GM21529 (cell line): ENCODE measurements at regions not wholly inside any gene's neighbourhood (a gene's known extent, or its start where the extent isn't known, plus 50 kb on each side); places are given as distances from the start of the nearest gene placed in this dataset.

ENCODE experiments used
- ATAC-seq: cut with Tn5 transposase; IDR thresholded peaks from one replicate; pipeline ENCODE4 v1.9.1; 2021; ENCODE audit not compliant: unreplicated experiment

DNA sequence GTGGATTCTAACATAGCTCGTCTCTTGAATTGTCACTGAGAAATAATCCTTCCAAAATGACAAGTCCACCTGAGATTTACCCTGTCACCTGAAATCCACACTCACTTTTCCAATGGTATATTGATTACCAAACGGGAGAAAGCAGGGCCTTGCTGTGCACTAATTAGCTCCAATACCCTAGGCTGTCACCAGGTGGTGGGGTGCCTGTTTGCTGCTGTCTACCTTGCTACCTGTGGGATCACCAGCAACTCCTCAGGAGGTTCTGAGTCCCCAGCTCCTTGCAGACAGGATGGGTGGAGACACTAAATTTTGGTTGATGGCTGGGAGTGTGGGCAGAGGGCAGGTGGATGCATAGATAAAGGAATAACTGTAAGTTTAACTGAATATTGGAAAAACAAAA, 237.2 kb upstream of the ZNF32 start:
- no peak for ATAC-seq

DNA sequence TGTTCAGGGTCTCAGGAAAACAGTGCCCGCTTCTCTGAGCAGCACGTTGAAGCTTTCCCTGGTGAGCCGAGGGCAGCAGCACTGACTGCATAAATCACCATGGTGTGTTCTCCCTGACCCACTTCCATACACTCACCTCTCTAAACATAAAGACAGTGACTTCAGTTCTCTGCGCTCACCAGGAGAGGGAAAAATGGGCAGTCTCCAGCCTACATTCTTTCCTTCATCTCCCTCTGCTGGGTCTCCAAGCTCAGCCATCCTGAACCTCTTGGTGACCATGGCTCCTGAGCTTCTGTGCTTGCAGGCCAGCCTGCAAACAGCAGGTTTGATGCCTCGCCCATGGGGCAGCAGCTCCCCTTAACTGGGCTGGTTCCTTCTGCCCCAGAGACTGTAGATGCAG, 236.6 kb upstream of the ZNF32 start:
- ATAC-seq, result no peak

GRCh38 chr10:43884501-43885105, 235.9 kb upstream of the ZNF32 start:
- no peak for ATAC-seq

GRCh38 chr10:43882711-43883110, 234.0 kb upstream of the ZNF32 start:
- ATAC-seq, result no peak

- no peak for ATAC-seq
Observed at GRCh38 chr10:43881657-43882056, 233.0 kb upstream of the ZNF32 start.

DNA sequence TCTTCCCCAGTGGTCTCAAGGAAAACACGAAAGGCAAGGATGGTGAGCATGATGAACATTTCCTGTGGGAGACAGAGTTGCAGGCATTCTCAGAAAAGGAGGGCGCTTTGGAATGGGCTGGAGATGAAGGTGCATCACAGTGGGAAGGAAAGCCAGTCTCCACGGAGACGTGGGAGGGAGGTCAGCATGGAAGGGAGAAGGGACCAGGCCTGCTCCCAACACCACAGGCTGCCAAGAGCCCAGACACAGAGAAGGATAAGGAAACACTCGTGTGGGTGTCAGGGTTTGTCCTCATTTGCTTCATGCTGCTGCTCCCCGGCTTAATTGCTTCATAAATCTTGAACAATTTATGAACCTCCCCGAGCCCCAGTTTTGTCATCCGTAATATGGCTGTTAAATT, 231.5 kb upstream of the ZNF32 start:
- no peak for ATAC-seq

- no peak for ATAC-seq
Observed at GRCh38 chr10:43879742-43880141, 231.1 kb upstream of the ZNF32 start.

- no peak for ATAC-seq
Observed at GRCh38 chr10:43879162-43879561, 230.5 kb upstream of the ZNF32 start.

DNA sequence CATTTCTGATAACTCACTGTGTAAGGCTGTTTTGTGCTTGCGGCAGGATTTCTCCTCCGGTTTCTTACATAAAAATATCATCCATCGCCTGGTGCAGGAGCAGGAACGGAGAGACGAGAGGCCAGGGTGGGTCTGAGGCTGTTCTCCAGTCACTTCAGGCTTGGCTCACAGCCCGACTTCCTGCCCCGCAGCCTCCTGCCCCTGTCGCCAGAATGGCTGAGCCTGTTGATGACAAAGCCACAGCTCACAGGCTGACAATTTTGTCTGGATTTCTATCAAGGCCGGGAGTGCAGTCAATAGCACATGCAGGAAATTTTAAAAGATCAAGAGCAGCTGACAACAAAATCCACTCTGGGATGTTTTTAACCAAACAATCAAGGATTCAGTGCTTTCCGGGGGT, 229.7 kb upstream of the ZNF32 start:
- ATAC-seq, result no peak

DNA sequence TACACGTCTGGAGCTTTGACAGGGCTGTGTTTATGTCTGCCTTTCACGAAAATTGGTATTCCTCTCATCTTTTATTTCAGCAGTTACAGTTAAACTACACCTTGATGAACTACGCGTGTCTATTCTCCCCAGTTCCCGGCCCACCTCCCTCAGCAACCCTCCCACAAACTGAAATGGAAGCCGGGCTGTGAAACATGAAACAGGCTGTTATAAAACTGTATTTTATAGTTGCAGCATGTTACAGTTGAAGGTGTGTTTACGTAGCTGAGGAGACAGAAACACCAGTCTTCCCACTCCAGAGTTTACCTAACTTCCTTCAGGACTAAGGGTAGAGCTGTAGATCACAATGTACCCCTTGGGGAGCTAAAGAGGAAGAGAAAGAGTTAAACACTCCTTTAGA, 228.3 kb upstream of the ZNF32 start:
- ATAC-seq, result no peak

- ATAC-seq, result no peak
Observed at GRCh38 chr10:43874984-43875383, 226.3 kb upstream of the ZNF32 start.

DNA sequence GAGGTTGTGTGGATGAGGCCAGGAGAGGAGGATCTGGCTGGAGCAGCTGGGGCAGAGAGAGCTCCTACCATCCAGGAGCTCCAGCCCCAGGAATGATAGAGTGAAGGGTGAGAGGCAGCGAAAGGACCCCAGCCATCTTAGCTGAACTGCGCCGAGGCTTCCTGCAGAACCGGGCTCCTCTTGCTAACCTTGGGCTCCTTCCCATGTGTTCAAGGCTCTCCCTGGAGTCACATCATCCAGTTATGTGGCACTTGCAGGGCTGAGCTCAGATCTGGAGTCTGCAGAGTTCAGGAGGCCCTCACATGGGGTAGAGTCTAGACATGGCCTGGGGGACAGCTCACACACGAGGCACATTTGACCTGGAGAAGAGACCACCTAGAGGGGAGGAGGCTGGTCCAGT, 225.0 kb upstream of the ZNF32 start:
- ATAC-seq, result no peak

DNA sequence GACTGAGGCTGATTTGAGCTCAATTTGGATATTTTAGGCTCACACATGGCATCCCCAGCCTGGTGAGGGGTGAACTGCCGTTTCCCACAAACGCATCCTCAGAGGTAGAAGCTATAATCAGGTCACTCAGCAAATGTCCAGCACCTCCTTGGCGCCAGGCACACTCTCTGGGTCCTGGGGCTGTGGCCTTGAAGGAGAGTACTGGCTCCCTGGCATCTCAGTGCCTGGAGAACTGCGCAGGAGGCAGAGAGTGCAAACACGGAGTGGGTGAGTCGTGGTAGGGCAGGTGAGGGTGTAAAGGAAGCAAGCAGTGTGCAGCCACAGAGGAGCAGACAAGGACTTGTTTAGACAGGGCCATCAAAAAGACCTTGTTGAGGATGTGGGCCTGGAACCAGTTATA, 224.0 kb upstream of the ZNF32 start:
- ATAC-seq, result no peak

GRCh38 chr10:43871545-43871944, 222.9 kb upstream of the ZNF32 start:
- no peak for ATAC-seq

GRCh38 chr10:43870968-43871439, 222.3 kb upstream of the ZNF32 start:
- ATAC-seq, result no peak

DNA sequence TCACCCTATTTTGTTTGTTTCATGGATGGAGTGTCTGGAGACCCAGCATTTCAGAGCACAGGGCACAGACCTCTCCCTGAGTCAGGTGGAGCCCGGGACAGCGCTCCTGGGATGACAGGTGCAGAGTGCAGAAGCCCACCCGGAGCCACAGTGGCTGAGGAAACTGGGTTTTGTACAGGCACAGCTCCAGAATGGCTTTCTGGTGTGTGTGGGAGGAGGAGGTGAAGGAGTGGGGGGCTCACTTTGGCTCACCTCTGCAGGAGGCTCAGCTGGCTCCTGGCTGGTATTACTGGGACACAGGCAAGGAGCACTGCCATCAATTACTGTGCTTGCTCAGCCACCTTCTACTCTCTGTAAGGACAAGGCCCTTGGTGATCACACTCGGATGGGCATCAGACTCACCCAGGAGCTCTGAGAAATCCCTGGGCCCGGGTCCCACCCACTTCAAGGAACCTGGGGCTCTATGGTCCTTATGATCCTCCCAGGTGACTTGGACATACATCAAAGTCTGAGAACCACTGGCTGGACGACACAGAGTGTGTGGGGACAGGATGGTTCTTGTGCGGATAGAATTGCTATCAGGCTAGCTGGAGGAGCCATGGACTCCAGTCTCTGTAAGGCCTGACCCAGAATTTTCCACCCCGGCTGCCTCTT, 221.1 kb upstream of the ZNF32 start:
- no peak for ATAC-seq

GRCh38 chr10:43868952-43869351, 220.3 kb upstream of the ZNF32 start:
- ATAC-seq, result no peak

GRCh38 chr10:43867667-43868565, 219.2 kb upstream of the ZNF32 start:
- no peak for ATAC-seq

- no peak for ATAC-seq
Observed at GRCh38 chr10:43867113-43867512, 218.4 kb upstream of the ZNF32 start.

DNA sequence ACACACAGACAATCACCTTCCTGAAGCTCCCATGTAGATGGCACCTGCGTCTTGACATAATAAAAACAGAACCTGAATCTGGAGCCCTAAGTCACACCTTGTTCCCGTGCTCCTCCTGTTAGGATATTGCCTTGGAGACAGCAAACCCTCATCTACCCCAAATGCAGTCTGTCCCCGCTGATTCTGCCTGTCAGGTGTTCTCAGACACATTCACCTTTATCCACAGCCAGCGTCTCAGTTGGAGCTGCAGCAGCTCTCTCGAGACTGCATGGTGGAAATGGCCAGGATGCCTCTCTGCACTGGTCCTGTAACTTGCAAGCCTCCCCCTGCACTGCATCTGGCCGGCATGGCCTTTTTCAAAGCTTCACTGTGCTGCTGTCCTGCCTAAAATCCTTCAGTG, 218.0 kb upstream of the ZNF32 start:
- ATAC-seq, result no peak

DNA sequence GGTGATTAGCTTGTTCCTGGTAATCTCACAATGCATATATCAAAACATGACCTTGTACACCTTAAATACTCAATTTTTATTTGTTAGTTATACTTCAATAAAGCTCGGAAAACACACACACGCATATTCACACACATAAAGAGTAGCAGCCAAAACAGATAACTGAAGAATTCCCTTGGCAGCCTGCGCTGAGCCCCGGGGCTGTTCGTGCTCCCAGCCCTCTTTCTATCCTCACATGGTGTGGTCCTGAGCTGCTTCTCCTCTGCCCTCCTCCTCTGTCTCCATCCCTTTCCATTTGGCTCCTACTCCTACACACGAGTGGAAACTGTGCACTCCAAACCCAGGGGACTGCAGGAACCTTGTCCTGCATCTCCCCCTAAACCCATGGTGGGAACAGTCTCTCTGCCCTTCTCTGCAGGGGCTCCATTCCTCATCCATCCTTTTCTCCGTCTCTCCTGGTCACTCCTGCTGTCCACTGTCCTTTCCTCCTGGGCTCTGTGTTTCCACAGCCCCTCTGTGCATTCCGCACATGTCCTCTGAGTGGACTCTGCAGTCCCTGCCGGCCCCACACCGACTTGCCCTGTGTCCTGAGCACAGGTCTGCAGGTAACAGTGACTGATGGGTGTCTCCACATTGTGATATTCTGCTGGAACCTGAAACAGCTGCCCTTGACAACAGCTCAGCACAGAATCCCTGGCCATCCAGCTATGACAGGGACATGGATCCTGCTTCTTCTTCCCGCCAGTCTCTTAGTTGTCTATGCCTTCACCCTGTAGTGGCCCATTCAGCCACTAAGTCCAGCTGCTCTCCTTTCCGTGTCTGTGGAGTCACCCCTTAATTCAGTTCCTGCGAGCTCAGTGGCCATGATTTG, 216.8 kb upstream of the ZNF32 start:
- no peak for ATAC-seq
